ENCODE measurements at regions not wholly inside any gene's neighbourhood (a gene's known extent, or its start where the extent isn't known, plus 50 kb on each side); places are given as distances from the start of the nearest gene placed in this dataset.
"Not testable (repeated sequence)": the region's sequence is repeated elsewhere in the genome, so short reads cannot be mapped to it uniquely, and the experiment has no call there.

DNA sequence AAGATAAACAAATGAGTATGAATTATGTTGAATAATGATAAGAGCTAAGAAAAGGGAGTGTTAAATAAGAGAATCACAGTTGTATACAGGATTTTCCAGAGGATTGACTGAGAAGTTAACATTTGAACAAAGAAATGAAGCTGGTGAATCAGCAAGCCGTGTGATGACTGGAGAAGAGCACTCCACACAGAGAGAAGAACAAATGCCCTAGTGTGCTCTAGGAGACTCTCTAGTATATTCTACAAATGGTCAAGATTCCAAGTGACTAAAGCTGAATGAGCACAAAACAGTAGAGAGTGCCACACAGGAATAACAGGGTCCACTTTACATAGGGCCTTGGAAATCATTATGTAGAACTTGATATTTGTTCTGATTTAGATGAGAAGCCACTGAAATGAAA is 587.1 kb upstream of the ATXN7L3B start:
- DNase-seq (ENCODE audit: low read depth in 3 of 3), result no peak

DNA sequence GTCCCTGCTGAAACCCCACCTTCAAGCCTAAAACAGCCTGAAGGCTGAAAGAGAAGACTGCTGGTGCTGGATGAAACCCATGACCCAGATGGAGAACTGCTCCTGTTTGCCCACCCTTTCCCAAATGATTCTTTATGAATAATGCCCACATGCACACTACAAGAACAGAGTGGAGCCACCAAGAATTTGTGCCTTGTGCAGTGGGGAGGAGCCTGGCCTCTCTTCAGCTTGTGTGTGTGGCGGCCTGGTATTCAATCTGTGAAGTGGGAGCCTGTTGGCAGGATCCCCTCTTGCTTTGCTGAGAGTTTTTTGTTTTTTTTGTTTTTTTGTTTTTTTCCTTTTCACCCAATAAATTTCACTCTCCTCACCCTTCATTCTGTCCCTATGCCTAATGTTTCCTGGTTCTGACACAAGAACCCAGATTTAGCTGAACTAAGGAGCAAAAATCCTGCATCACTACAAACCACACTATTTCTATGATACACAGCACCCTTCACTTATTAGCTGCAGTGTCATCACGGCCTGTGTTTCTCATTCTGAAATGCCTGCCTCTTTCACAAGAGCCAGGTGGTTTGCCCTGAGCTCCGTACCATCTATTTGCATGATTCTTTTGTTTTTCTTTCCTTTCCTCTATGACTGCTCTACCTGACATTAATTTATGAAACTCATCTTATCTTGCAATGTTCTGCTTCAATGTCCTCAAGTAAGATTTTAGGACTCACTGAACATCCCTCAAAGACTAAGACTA is 585.5 kb upstream of the ATXN7L3B start:
- DNase-seq (ENCODE audit: low read depth in 3 of 3), result no peak

- no peak for DNase-seq (ENCODE audit: low read depth in 3 of 3)
These were observed 573.0 kb upstream of the ATXN7L3B start for GRCh38 chr12:73964641-73965040.

GRCh38 chr12:73973486-73973885 is 564.1 kb upstream of the ATXN7L3B start:
- DNase-seq (ENCODE audit: low read depth in 3 of 3), result no peak

- DNase-seq (ENCODE audit: low read depth in 3 of 3), result no peak
These were observed 553.1 kb upstream of the ATXN7L3B start for GRCh38 chr12:73984552-73984951.

GRCh38 chr12:73991138-73991537 is 546.5 kb upstream of the ATXN7L3B start:
- DNase-seq (ENCODE audit: low read depth in 3 of 3), result no peak

DNA sequence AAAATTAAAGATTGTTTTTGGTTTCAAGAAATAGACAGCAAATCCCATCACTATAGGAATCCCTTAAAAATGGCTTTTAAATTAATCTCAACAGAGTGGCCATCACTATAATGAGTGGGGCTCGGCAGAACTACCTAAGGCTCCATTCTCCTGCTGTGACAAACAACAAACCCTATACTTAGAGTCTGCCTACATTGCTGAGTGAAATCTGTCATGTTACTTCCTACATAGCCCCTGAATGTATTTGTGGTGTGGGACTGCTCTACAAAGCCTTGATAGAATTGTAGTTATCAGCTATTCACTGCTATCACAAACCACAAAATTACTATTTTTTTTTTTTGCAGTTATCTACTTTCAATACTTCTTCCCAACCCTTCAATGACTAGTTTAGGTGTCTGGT is 538.7 kb upstream of the ATXN7L3B start:
- no peak for DNase-seq (ENCODE audit: low read depth in 3 of 3)

GRCh38 chr12:74015118-74015517 is 522.5 kb upstream of the ATXN7L3B start:
- DNase-seq (ENCODE audit: low read depth in 3 of 3), result no peak

DNA sequence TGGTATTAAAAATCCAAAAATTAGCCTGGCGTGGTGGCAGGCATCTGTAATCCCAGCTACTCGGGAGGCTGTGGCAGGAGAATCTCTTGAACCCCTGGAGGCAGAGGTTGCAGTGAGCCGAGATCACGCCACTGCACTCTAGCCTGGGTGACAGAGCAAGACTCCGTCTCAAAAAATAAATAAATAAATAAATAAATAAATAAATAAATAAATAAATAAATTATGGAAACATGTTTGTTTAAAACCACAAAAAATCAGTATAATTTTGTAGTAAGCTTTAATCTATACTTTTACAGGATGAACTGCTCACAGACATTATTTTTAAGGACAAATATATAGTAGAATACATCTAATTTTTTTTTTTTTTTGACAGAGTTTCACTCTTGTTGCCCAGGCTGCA is 521.3 kb upstream of the ATXN7L3B start:
- not testable (repeated sequence) for DNase-seq (ENCODE audit: low read depth in 3 of 3)

DNA sequence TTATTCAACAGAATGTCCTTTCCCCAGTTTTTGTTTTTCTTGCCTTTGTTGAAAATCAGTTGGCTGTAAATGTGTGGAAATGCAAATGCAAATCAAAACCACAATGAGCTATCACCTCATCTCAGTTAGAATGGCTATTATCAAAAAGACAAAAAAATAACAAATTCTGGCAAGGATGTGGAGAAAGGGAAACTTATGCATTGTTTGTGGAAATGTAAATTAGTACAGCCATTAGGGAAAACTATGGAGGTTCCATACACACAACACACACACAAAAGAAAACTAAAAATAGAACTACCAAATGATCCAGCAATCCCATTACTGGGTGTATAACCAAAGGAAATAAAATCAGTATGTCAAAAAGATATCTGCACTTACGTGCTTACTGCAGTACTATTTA is 518.8 kb upstream of the ATXN7L3B start:
- no peak for DNase-seq (ENCODE audit: low read depth in 3 of 3)

DNA sequence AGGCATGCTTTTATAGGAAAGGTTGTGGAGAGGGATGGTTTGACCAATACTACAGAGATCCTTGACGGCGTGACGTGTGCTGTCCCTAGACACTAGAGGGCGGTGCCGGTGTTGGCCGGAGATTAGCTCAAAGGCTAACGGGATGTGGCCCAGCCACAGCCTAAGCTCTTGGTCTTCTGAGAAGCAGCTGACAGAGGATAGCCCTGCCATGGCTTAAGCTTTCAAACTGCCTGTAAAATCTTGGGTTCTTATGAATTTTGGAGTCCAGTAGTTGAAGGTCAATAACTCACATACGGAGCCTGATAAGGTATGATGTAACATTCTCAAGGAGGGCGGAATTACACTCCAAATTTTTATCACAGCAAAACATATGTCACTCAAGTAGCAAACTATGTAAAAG is 515.7 kb upstream of the ATXN7L3B start:
- DNase-seq (ENCODE audit: low read depth in 3 of 3), result peak in 1 of 3 experiments; percentile 2

- DNase-seq (ENCODE audit: low read depth in 3 of 3), result no peak
These were observed 506.6 kb upstream of the ATXN7L3B start for GRCh38 chr12:74031045-74031444.

DNA sequence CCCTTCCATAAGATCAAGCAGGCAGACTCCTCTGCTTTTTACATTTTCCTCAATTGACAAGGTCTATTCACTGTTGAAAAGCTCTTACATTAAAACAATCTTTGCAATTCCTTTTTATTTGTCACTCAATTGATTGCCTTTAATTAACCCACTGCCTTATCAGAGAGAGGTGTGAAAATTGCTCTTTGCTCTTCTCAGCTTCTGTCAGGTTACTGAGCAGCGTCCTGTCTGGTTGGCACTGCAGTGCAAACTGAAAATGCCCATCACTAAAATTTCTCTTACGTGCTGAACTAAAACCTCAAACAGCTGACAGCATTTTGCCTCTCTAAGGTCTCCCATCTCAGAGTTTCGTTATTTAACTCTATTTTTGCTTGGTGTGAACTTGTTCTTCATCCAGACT is 504.1 kb upstream of the ATXN7L3B start:
- DNase-seq (ENCODE audit: low read depth in 3 of 3), result no peak

GRCh38 chr12:74039138-74039537 is 498.5 kb upstream of the ATXN7L3B start:
- not testable (repeated sequence) for DNase-seq (ENCODE audit: low read depth in 3 of 3)

GRCh38 chr12:74043343-74043742 is 494.3 kb upstream of the ATXN7L3B start:
- DNase-seq (ENCODE audit: low read depth in 3 of 3), result no peak

DNA sequence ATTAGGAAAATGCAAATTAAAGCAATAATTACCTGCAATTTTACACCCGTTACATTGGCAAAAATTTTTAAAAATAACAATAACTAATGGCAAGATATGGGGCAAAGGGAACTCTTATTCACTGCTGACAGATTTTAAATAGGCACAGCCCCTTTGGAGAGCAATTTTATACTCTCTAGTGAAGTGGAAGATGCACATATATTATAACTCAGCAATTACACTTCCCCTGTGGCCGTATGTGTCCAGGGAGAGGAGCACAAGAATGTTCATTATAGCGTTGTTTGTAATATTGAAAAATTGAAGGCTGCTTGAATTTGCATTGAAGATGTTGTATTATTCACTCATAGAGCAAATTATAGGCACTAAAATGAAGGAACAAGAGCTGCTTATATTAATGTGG is 488.3 kb upstream of the ATXN7L3B start:
- DNase-seq (ENCODE audit: low read depth in 3 of 3), result no peak

- no peak for DNase-seq (ENCODE audit: low read depth in 3 of 3)
These were observed 485.8 kb upstream of the ATXN7L3B start for GRCh38 chr12:74051848-74052247.

DNA sequence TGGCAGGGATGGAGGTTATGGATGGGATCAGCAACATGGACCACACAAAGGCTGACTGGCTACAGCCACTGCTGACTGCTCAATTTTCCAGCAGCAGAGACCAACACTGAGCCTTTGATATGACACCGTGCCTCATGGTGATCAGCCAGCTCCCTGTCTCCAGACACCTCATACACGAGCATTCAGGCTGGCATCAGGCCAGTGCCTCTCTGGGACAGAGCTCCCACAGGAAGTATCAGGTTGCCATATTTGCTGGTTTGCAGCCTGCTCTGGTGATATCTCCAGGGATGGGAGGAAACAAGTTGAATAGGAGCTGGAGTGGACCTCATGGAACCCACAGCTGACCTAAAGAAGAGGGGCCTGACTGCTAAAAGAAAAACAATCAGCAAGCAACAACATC is 471.2 kb upstream of the ATXN7L3B start:
- DNase-seq (ENCODE audit: low read depth in 3 of 3), result no peak

DNA sequence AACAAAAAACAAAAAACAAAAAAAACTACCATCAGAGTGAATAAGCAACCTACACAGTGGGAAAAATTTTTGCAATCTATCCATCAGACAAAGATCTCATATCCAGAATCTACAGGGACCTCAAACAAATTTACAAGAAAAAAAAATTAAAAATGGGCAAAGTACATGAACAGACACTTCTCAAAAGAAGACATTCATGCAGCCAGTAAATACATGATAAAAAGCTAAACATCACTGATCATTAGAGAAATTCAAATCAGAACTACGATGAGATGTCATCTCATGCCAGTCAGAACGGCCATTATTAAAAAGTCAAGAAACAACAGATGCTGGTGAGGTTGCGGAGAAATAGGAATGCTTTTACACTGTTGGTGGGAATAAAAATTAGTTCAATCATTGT is 466.5 kb upstream of the ATXN7L3B start:
- DNase-seq (ENCODE audit: low read depth in 3 of 3), result no peak

GRCh38 chr12:74076918-74077317 is 460.7 kb upstream of the ATXN7L3B start:
- no peak for DNase-seq (ENCODE audit: low read depth in 3 of 3)

DNA sequence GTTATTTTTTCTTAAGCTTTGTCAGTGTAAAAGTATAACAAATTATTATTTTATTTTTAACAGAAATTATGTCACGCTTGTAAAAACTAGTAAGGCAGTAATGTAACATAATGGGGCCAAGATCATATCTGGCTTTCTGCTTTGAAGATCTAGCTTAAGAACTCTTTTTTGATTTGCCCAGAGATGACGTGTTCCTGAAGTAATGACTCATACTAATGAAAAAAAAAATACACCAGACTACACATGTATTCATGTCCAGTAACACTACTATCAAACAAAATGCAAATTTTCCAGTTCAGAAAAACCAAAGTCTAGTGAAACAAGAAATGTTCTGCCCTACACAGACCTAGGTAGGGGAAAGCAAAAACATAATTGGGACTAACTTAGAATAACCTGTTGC is 432.2 kb upstream of the ATXN7L3B start:
- no peak for DNase-seq (ENCODE audit: low read depth in 3 of 3)

DNA sequence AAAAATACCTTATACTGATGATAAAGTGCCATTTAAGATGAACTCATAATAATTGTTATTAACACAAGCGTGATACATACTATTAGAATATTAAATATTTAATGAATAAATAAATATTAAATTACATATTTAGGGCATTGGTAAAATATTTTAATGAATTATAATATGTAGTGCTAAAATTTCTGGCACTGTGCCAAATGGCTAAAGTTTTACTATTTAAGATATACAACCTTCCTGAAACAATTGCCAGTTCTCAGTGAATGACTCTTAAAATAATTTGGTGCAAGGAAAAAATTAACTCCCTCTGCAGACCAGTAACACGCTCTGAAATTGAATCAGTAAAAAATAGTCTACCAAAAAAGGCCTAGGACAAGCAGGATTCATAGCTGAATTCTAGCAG is 428.9 kb upstream of the ATXN7L3B start:
- DNase-seq (ENCODE audit: low read depth in 3 of 3), result no peak

DNA sequence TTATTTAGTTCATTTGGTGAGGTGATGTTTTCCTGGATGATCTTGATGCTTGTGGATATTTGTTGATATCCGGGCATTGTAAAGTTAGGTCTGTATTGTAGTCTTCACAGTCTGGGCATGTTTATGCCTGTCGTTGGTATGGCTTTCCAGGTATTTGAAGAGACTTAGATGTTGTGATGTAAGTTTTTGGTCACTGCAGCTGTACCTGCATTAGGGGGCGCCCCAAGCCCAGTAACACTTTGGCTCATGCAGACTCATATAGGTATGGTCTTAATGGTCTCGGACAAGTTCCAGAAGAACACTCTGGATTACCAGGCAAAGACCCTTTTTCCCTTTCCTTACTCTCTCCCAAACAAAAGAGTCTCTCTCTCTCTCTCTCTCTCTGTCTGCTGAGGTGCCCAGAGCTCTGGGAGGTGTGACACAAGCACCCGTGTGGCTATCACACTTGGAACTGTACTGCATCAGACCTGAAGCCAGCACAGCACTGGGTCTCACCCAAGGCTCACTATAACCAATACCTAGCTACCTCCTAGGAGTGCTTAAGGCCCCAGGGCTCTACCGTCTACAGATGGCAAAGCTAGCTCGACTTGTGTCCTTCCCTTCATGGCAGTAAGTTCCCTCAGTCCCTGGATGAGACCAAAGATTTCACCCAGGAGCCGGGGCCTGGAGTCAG is 425.8 kb upstream of the ATXN7L3B start:
- no peak for DNase-seq (ENCODE audit: low read depth in 3 of 3)
